B cell (primary cell): ENCODE measurements at regions not wholly inside any gene's neighbourhood (a gene's known extent, or its start where the extent isn't known, plus 50 kb on each side); places are given as distances from the start of the nearest gene placed in this dataset.

Source experiments
- CTCF ChIP-seq: fragments of 200-600 bp; IDR thresholded peaks from one replicate; pipeline ENCODE4 v1.8.0; 2022; ENCODE audit warnings: antibody characterized with exemption, mild to moderate bottlenecking
- EZH2 ChIP-seq: IDR thresholded peaks from 2 replicates; pipeline ENCODE4 v1.6.1; 2012; ENCODE audit warnings: borderline replicate concordance, low read depth, mild to moderate bottlenecking, moderate library complexity, low read length; ENCODE audit not compliant: insufficient read depth, poor library complexity, severe bottlenecking

- TF ChIP-seq EZH2, result no peak
- no peak for TF ChIP-seq CTCF
Measured at GRCh38 chr2:136215908-136216472, 98.0 kb upstream of the CXCR4 start.
